Fibroblast of skin of abdomen (primary cell): ENCODE measurements at regions not wholly inside any gene's neighbourhood (a gene's known extent, or its start where the extent isn't known, plus 50 kb on each side); places are given as distances from the start of the nearest gene placed in this dataset.
"Not testable (repeated sequence)": the region's sequence is repeated elsewhere in the genome, so short reads cannot be mapped to it uniquely, and the experiment has no call there.

Source experiments
- DNase-seq: peaks from one replicate; pipeline ENCODE4 v3.0.0-alpha.2; 2013

GRCh38 chr16:7938175-7938574 lies 605.5 kb downstream of the RBFOX1 start:
- no peak for DNase-seq

GRCh38 chr16:7921345-7921744 lies 588.7 kb downstream of the RBFOX1 start:
- no peak for DNase-seq

- no peak for DNase-seq
Measured at GRCh38 chr16:7919782-7920181, 587.1 kb downstream of the RBFOX1 start.

- DNase-seq: no peak
Measured at GRCh38 chr16:7914748-7915147, 582.1 kb downstream of the RBFOX1 start.

GRCh38 chr16:7912132-7912531 lies 579.5 kb downstream of the RBFOX1 start:
- DNase-seq: no peak

- no peak for DNase-seq
Measured at GRCh38 chr16:7910116-7910515, 577.5 kb downstream of the RBFOX1 start.

GRCh38 chr16:7888411-7888810 lies 555.8 kb downstream of the RBFOX1 start:
- DNase-seq: no peak

- no peak for DNase-seq
Measured at GRCh38 chr16:7887316-7887715, 554.7 kb downstream of the RBFOX1 start.

- no peak for DNase-seq
Measured at GRCh38 chr16:7871979-7872378, 539.3 kb downstream of the RBFOX1 start.

- no peak for DNase-seq
Measured at GRCh38 chr16:7871371-7871770, 538.7 kb downstream of the RBFOX1 start.

- DNase-seq: no peak
Measured at GRCh38 chr16:7867831-7868230, 535.2 kb downstream of the RBFOX1 start.

GRCh38 chr16:7866144-7866543 lies 533.5 kb downstream of the RBFOX1 start:
- no peak for DNase-seq

GRCh38 chr16:7865393-7865792 lies 532.7 kb downstream of the RBFOX1 start:
- not testable (repeated sequence) for DNase-seq

GRCh38 chr16:7861891-7862582 lies 529.4 kb downstream of the RBFOX1 start:
- no peak for DNase-seq

GRCh38 chr16:7853197-7853596 lies 520.6 kb downstream of the RBFOX1 start:
- DNase-seq: no peak

GRCh38 chr16:7849841-7850240 lies 517.2 kb downstream of the RBFOX1 start:
- no peak for DNase-seq

- DNase-seq: no peak
Measured at GRCh38 chr16:7843261-7843660, 510.6 kb downstream of the RBFOX1 start.

GRCh38 chr16:7839568-7839967 lies 506.9 kb downstream of the RBFOX1 start:
- DNase-seq: no peak

GRCh38 chr16:7834771-7835431 lies 502.3 kb downstream of the RBFOX1 start:
- no peak for DNase-seq

GRCh38 chr16:7820816-7821215 lies 488.2 kb downstream of the RBFOX1 start:
- DNase-seq: no peak

- DNase-seq: no peak
Measured at GRCh38 chr16:7805686-7806396, 473.2 kb downstream of the RBFOX1 start.

GRCh38 chr16:7804635-7805195 lies 472.1 kb downstream of the RBFOX1 start:
- no peak for DNase-seq

GRCh38 chr16:7792346-7792745 lies 459.7 kb downstream of the RBFOX1 start:
- no peak for DNase-seq
